GM19351 (cell line): ENCODE measurements at regions not wholly inside any gene's neighbourhood (a gene's known extent, or its start where the extent isn't known, plus 50 kb on each side); places are given as distances from the start of the nearest gene placed in this dataset.
"Not testable (repeated sequence)": the region's sequence is repeated elsewhere in the genome, so short reads cannot be mapped to it uniquely, and the experiment has no call there.

ENCODE experiments used
- ATAC-seq: cut with Tn5 transposase; IDR thresholded peaks from one replicate; pipeline ENCODE4 v1.9.1; 2021; ENCODE audit warnings: mild to moderate bottlenecking, moderate library complexity; ENCODE audit not compliant: unreplicated experiment

DNA sequence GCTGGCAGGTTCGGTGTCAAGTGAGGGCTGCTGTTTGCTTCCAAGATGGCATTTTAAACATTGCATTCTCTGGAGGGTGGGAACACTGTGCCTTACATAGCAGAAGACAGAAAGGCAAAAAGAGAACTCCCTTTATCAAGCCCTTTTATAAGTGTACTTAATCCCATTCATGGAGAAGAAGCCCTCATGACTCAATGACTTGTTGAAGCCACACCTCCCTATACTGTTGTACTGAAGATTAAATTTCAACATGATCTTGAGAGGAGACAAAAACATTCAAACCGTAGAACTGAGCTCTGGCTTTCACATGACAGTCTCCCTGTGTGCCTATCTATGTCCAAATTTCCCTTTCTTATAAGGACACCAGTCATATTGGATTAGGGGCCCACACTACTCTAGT, 443.4 kb upstream of the CDIN1 start:
- no peak for ATAC-seq

- ATAC-seq, result no peak
Observed at GRCh38 chr15:36152936-36153335, 426.5 kb upstream of the CDIN1 start.

- ATAC-seq, result no peak
Observed at GRCh38 chr15:36156879-36157427, 422.5 kb upstream of the CDIN1 start.

DNA sequence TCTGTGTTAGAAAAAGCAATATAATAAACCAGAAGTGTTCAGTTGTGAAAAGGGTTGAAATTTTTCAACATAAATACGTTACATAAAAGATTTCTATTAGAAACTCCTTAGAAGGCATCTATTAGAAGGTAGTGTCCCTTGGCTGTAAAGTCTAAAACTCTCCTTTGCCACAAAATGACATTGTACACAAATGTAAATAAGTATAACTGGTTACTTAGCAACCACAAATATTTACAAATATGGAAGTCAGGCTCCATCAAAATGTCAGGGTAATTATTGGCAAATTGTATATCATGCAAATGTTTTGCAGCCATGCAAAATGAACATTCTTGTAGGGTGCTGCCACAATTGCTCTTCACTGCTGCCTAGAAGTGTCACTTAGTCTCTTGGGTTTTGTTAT, 419.1 kb upstream of the CDIN1 start:
- ATAC-seq, result no peak

GRCh38 chr15:36161108-36161507, 418.3 kb upstream of the CDIN1 start:
- ATAC-seq, result no peak

DNA sequence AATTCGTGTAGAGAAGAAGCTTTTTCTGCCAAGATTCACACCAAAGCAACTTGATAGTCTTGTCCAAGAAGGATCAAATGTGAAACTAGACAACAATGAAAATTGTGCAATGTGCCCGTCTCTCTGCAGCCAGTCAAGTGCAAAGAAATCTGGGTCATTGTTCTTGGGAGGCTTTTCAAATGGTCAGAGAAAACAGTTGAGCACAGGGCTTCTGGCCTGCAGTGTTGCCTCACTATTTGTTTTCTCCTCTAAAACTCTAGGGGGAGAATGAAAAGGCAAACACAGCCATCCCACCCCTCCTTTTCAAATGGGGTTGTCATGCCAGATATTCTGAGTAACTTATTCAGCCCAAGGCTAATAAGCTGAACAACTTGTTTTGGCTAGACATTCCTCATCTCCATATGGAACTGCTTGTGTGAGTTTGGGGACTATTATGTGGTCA, 417.6 kb upstream of the CDIN1 start:
- no peak for ATAC-seq

DNA sequence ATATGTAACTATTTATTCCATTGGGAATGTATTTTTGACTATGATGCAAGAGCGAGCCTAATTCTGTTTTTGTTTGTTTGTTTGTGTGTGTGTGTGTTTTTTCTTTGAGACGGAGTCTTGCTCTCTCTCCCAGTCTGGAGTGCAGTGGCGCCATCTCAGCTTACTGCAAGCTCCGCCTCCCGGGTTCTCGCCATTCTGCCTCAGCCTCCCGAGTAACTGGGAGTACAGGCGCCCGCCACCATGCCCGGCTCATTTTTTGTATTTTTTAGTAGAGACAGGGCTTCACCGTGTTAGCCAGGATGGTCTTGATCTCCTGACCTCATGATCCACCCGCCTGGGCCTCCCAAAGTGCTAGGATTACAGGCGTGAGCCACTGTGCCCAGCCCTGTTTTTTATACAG, 415.4 kb upstream of the CDIN1 start:
- not testable (repeated sequence) for ATAC-seq

GRCh38 chr15:36172955-36173354, 406.5 kb upstream of the CDIN1 start:
- ATAC-seq, result no peak

DNA sequence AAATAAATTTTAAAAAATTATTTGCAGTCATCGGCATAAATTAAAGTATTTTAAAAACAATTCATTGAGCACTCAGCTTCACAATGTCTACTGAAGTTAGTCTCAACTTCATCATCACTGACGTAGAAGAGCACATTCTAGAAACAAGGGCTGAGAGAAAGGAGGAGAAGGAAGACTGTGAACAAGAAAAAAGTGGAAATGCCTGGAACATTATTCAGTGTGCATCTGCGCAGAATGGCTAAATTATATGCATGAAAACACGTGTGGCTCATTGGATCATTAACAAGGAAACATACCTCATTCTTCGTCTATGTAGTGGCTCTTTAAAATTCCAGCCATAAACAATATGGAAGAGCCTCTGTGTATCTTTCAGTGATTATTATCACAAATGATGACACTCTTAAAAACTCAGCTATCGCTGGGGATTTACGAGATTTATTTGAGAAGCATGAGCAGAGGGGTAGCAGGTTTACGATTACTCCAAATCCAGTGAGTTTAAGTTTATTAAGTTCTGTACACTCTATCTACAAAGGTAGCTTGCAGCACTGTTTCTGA, 404.2 kb upstream of the CDIN1 start:
- ATAC-seq, result no peak

- no peak for ATAC-seq
Observed at GRCh38 chr15:36175741-36176291, 403.6 kb upstream of the CDIN1 start.

- ATAC-seq, result no peak
Observed at GRCh38 chr15:36177590-36178302, 401.7 kb upstream of the CDIN1 start.

DNA sequence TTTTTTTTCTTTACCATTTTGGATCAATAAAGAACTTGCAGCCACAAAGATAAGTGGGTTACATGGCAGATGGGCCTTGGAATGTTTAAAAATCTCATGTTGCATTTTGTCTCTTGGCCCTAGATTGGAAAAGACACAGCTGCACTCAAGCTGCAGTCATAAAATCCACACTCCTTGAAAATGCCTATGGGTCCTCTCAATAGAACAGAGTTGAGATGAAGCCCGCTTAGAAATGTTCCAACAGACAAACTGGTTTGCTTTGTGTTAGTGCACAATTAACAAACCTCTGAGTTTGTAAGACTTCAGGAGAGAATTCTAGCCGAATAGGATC, 401.2 kb upstream of the CDIN1 start:
- no peak for ATAC-seq

GRCh38 chr15:36183201-36183600, 396.2 kb upstream of the CDIN1 start:
- ATAC-seq, result no peak

DNA sequence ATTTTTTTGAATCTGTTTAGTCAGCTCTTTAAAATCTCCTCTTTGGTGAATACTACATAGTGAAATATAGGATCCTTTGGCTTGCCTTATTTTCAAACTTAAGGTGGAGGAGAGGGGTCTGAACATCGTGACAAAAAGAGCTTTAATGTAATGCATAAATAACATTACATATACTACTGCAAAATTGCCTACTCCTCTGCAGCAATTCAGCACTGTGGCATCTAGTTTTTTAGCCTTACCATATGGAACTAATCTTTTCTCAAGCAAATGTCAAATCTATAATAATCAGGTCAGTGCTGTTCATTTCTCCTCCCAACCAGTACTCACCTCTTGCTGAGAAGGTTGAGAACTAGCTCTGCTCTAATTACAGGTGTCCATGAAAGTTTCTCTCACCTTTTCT, 394.0 kb upstream of the CDIN1 start:
- ATAC-seq, result no peak

DNA sequence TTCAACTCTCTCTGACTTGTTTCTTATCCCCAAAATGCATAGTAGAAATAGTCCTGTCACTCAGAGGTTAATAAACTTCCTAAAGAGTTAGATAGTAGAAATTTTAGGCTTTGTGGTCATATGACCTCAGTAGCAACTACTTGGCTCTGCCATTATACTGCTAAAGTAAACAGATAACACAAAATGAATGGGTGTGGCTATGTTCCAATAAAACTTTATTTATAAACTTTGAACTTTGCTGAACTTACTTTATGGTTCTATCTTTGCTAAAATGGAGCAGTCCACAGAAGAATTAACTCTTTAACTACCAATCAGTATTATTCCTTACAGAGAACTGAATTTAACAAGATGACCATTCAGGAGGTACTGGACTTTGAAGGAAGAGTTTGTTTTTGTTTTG, 393.6 kb upstream of the CDIN1 start:
- no peak for ATAC-seq

DNA sequence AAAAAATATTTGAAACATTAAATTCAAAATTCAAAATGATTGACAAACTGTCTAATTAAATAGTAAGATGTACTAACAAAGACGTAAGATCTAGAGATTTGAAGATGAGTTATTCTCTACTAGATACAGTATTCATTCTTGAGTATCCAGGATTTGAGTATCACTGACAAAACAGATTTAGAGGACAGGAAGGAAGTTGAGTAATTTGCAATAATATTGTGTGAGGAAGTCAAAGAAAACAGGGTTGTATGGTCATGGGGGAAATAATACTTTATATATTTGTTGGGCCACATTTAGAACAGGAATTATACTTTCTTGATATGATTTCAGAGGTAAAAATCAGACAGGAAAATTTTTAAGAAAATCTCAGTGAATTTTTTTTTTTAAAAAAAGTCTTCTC, 393.1 kb upstream of the CDIN1 start:
- no peak for ATAC-seq

- ATAC-seq, result no peak
Observed at GRCh38 chr15:36191459-36191858, 388.0 kb upstream of the CDIN1 start.

DNA sequence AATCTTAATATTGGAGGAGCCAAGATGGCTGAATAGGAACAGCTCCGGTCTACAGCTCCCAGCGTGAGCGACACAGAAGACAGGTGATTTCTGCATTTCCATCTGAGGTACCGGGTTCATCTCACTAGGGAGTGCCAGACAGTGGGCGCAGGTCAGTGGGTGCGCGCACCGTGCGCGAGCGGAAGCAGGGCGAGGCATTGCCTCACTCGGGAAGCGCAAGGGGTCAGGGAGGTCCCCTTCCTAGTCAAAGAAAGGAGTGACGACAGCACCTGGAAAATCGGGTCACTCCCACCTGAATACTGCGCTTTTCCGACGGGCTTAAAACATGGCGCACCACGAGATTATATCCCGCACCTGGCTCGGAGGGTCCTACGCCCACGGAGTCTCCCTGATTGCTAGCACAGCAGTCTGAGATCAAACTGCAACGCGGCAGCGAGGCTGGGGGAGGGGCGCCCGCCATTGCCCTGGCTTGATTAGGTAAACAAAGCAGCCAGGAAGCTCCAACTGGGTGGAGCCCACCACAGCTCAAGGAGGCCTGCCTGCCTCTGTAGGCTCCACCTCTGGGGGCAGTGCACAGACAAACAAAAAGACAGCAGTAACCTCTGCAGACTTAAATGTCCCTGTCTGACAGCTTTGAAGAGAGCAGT, 383.9 kb upstream of the CDIN1 start:
- ATAC-seq, result not testable (repeated sequence)

GRCh38 chr15:36208868-36209582, 370.4 kb upstream of the CDIN1 start:
- no peak for ATAC-seq

- ATAC-seq, result no peak
Observed at GRCh38 chr15:36210426-36210825, 369.0 kb upstream of the CDIN1 start.

GRCh38 chr15:36218322-36218721, 361.1 kb upstream of the CDIN1 start:
- ATAC-seq, result no peak
